ENCODE measurements at regions not wholly inside any gene's neighbourhood (a gene's known extent, or its start where the extent isn't known, plus 50 kb on each side); places are given as distances from the start of the nearest gene placed in this dataset.
"Not testable (repeated sequence)": the region's sequence is repeated elsewhere in the genome, so short reads cannot be mapped to it uniquely, and the experiment has no call there.

GRCh38 chr2:131584380-131584779 is 56.7 kb downstream of the CCDC74A start:
- no peak for DNase-seq

GRCh38 chr2:131584940-131585339 is 57.3 kb downstream of the CCDC74A start:
- no peak for DNase-seq

- DNase-seq: no peak
Observed at GRCh38 chr2:131588152-131588873, 60.6 kb downstream of the CCDC74A start.

- DNase-seq: not testable (repeated sequence)
Observed at GRCh38 chr2:131589126-131589525, 61.4 kb downstream of the CCDC74A start.

- no peak for DNase-seq
Observed at GRCh38 chr2:131590366-131590765, 62.7 kb downstream of the CCDC74A start.

- no peak for DNase-seq
Observed at GRCh38 chr2:131590896-131591295, 63.2 kb downstream of the CCDC74A start.

- not testable (repeated sequence) for DNase-seq
Observed at GRCh38 chr2:131596561-131596960, 68.9 kb downstream of the CCDC74A start.

- not testable (repeated sequence) for DNase-seq
Observed at GRCh38 chr2:131602444-131602843, 74.8 kb downstream of the CCDC74A start.

GRCh38 chr2:131604652-131605051 is 77.0 kb downstream of the CCDC74A start:
- DNase-seq: not testable (repeated sequence)

- DNase-seq: not testable (repeated sequence)
Observed at GRCh38 chr2:131606366-131606765, 78.7 kb downstream of the CCDC74A start.

GRCh38 chr2:131607056-131607455 is 79.4 kb downstream of the CCDC74A start:
- DNase-seq: not testable (repeated sequence)

- not testable (repeated sequence) for DNase-seq
Observed at GRCh38 chr2:131614539-131614938, 86.9 kb downstream of the CCDC74A start.

- DNase-seq: not testable (repeated sequence)
Observed at GRCh38 chr2:131618320-131618719, 90.6 kb downstream of the CCDC74A start.

- DNase-seq: not testable (repeated sequence)
Observed at GRCh38 chr2:131622874-131623273, 95.2 kb downstream of the CCDC74A start.

- not testable (repeated sequence) for DNase-seq
Observed at GRCh38 chr2:131626011-131626410, 98.3 kb downstream of the CCDC74A start.

GRCh38 chr2:131626565-131626964 is 98.9 kb downstream of the CCDC74A start:
- not testable (repeated sequence) for DNase-seq

GRCh38 chr2:131627777-131628176 is 100.1 kb downstream of the CCDC74A start:
- not testable (repeated sequence) for DNase-seq

- DNase-seq: not testable (repeated sequence)
Observed at GRCh38 chr2:131631648-131632047, 104.0 kb downstream of the CCDC74A start.

GRCh38 chr2:131633405-131633804 is 105.7 kb downstream of the CCDC74A start:
- DNase-seq: not testable (repeated sequence)

- DNase-seq: not testable (repeated sequence)
Observed at GRCh38 chr2:131633827-131634695, 106.4 kb downstream of the CCDC74A start.

GRCh38 chr2:131635611-131636010 is 107.9 kb downstream of the CCDC74A start:
- no peak for DNase-seq

GRCh38 chr2:131636704-131637308 is 109.1 kb downstream of the CCDC74A start:
- DNase-seq: not testable (repeated sequence)

- DNase-seq: not testable (repeated sequence)
Observed at GRCh38 chr2:131639001-131639620, 111.4 kb downstream of the CCDC74A start.
